ENCODE measurements at regions not wholly inside any gene's neighbourhood (a gene's known extent, or its start where the extent isn't known, plus 50 kb on each side); places are given as distances from the start of the nearest gene placed in this dataset.

DNA sequence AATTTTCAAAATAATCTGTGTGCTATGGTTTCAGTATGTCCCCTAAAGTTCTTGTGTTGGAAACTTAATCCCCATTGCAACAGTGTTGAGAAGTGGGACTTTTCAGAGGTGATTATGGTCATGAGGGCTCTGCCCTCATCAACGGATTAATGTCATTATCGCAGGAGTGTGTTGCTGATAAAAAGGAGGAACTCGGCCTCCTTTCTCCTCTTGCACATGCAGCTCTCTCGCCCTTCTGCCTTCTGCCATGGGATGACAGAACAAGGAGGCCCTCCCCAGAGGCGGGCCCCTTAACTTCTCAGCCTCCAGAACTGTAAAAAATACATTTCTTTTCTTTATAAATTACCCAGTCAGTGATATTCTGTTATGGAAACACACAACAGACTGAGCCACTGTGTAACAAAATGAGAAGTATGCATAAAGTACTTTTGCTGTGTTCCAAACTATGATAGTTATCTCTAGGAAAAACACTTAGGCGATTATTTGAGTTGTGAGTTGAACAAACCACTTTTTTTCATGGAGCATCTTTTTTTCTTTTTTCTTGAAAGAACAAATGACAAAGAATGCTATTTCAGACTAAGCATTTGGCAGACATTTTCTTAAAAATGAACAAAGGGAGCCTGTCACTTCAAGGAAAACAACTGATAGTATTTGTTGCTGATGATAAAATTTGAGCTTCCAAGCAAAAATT is 134.8 kb upstream of the FUT8 start:
- H3K4me3 Mint-ChIP-seq: no peak overlapping the region

DNA sequence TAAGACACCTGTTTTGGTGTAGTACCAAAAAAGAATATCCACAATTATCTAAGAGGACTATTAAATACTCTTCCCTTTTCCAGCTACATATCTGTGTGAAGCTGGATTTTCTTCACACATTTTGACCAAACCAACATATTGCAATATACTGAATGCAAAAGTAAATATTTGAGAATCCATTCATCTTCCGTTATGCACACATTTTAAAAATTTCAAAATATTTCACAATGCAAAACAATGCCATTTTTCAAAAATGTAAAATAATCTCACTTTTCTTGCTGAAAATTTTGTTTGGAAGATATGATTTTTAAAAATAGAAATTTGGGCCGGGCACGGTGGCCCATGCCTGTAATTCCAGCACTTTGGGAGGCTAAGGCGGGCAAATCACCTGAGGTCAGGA is 133.9 kb upstream of the FUT8 start:
- Mint-ChIP-seq H3K4me1 (peaks cover 29% of the 10 kb centered on the region), H3K36me3 (ENCODE audit: low read depth) (peaks cover 5% of the 10 kb centered on the region; the same call in 2 of the 3 replicates), H3K9me3 (peaks cover 10% of the 10 kb centered on the region; the same call in 2 of the 3 replicates), H3K27ac (no peak overlapping the region), H3K27me3 (ENCODE audit: insufficient read depth, low read depth, poor library complexity) (peaks cover 3% of the 10 kb centered on the region), H3K4me3 (no peak overlapping the region)
- ATAC-seq: no peak
- Histone ChIP-seq H2AFZ (no peak overlapping the region), H3K27me3 (ENCODE audit: insufficient read depth) (no peaks in the 10 kb centered on the region), H3K36me3 (ENCODE audit: insufficient read depth) (no peaks in the 10 kb centered on the region), H3K4me2 (no peak overlapping the region), H3K79me2 (replicated peaks; ENCODE audit: insufficient read depth) (no peaks in the 10 kb centered on the region), H3K4me1 (ENCODE audit: insufficient read depth) (peaks cover 16% of the 10 kb centered on the region), H3K9me2 (ENCODE audit: insufficient read depth) (no peaks in the 10 kb centered on the region), H4K20me1 (replicated peaks; ENCODE audit: insufficient read depth) (no peaks in the 10 kb centered on the region), H3K4me3 (no peak overlapping the region), H3F3A (replicated peaks; ENCODE audit: low read depth) (no peaks in the 10 kb centered on the region), H3K27ac (ENCODE audit: low read depth) (no peak overlapping the region)
- no peak for DNase-seq (ENCODE audit: low spot score)
- TF ChIP-seq, protein P1, sequence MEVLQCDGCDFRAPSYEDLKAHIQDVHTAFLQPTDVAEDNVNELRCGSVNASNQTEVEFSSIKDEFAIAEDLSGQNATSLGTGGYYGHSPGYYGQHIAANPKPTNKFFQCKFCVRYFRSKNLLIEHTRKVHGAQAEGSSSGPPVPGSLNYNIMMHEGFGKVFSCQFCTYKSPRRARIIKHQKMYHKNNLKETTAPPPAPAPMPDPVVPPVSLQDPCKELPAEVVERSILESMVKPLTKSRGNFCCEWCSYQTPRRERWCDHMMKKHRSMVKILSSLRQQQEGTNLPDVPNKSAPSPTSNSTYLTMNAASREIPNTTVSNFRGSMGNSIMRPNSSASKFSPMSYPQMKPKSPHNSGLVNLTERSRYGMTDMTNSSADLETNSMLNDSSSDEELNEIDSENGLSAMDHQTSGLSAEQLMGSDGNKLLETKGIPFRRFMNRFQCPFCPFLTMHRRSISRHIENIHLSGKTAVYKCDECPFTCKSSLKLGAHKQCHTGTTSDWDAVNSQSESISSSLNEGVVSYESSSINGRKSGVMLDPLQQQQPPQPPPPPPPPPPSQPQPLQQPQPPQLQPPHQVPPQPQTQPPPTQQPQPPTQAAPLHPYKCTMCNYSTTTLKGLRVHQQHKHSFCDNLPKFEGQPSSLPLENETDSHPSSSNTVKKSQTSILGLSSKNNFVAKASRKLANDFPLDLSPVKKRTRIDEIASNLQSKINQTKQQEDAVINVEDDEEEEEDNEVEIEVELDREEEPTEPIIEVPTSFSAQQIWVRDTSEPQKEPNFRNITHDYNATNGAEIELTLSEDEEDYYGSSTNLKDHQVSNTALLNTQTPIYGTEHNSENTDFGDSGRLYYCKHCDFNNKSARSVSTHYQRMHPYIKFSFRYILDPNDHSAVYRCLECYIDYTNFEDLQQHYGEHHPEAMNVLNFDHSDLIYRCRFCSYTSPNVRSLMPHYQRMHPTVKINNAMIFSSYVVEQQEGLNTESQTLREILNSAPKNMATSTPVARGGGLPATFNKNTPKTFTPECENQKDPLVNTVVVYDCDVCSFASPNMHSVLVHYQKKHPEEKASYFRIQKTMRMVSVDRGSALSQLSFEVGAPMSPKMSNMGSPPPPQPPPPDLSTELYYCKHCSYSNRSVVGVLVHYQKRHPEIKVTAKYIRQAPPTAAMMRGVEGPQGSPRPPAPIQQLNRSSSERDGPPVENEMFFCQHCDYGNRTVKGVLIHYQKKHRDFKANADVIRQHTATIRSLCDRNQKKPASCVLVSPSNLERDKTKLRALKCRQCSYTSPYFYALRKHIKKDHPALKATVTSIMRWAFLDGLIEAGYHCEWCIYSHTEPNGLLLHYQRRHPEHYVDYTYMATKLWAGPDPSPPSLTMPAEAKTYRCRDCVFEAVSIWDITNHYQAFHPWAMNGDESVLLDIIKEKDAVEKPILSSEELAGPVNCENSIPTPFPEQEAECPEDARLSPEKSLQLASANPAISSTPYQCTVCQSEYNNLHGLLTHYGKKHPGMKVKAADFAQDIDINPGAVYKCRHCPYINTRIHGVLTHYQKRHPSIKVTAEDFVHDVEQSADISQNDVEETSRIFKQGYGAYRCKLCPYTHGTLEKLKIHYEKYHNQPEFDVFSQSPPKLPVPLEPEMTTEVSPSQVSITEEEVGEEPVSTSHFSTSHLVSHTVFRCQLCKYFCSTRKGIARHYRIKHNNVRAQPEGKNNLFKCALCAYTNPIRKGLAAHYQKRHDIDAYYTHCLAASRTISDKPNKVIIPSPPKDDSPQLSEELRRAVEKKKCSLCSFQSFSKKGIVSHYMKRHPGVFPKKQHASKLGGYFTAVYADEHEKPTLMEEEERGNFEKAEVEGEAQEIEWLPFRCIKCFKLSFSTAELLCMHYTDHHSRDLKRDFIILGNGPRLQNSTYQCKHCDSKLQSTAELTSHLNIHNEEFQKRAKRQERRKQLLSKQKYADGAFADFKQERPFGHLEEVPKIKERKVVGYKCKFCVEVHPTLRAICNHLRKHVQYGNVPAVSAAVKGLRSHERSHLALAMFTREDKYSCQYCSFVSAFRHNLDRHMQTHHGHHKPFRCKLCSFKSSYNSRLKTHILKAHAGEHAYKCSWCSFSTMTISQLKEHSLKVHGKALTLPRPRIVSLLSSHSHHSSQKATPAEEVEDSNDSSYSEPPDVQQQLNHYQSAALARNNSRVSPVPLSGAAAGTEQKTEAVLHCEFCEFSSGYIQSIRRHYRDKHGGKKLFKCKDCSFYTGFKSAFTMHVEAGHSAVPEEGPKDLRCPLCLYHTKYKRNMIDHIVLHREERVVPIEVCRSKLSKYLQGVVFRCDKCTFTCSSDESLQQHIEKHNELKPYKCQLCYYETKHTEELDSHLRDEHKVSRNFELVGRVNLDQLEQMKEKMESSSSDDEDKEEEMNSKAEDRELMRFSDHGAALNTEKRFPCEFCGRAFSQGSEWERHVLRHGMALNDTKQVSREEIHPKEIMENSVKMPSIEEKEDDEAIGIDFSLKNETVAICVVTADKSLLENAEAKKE (CRISPR knock-in tag; IDR thresholded peaks at IDR 0.05): no peak
- TF ChIP-seq POLR2AphosphoS5 (IDR thresholded peaks at IDR 0.05; ENCODE audit: low read depth): no peak
- TF ChIP-seq, protein P2, sequence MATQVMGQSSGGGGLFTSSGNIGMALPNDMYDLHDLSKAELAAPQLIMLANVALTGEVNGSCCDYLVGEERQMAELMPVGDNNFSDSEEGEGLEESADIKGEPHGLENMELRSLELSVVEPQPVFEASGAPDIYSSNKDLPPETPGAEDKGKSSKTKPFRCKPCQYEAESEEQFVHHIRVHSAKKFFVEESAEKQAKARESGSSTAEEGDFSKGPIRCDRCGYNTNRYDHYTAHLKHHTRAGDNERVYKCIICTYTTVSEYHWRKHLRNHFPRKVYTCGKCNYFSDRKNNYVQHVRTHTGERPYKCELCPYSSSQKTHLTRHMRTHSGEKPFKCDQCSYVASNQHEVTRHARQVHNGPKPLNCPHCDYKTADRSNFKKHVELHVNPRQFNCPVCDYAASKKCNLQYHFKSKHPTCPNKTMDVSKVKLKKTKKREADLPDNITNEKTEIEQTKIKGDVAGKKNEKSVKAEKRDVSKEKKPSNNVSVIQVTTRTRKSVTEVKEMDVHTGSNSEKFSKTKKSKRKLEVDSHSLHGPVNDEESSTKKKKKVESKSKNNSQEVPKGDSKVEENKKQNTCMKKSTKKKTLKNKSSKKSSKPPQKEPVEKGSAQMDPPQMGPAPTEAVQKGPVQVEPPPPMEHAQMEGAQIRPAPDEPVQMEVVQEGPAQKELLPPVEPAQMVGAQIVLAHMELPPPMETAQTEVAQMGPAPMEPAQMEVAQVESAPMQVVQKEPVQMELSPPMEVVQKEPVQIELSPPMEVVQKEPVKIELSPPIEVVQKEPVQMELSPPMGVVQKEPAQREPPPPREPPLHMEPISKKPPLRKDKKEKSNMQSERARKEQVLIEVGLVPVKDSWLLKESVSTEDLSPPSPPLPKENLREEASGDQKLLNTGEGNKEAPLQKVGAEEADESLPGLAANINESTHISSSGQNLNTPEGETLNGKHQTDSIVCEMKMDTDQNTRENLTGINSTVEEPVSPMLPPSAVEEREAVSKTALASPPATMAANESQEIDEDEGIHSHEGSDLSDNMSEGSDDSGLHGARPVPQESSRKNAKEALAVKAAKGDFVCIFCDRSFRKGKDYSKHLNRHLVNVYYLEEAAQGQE (IDR thresholded peaks at IDR 0.05; ENCODE audit: unreplicated experiment): no peak
- TF ChIP-seq, protein P3, sequence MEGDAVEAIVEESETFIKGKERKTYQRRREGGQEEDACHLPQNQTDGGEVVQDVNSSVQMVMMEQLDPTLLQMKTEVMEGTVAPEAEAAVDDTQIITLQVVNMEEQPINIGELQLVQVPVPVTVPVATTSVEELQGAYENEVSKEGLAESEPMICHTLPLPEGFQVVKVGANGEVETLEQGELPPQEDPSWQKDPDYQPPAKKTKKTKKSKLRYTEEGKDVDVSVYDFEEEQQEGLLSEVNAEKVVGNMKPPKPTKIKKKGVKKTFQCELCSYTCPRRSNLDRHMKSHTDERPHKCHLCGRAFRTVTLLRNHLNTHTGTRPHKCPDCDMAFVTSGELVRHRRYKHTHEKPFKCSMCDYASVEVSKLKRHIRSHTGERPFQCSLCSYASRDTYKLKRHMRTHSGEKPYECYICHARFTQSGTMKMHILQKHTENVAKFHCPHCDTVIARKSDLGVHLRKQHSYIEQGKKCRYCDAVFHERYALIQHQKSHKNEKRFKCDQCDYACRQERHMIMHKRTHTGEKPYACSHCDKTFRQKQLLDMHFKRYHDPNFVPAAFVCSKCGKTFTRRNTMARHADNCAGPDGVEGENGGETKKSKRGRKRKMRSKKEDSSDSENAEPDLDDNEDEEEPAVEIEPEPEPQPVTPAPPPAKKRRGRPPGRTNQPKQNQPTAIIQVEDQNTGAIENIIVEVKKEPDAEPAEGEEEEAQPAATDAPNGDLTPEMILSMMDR (conservative IDR thresholded peaks at IDR 0.05; ENCODE audit: low read depth in 2 of 2): no peak
- TF ChIP-seq ZNF114 (CRISPR knock-in tag; IDR thresholded peaks at IDR 0.05): no peak
- no peak for TF ChIP-seq JUNB (IDR thresholded peaks at IDR 0.05; ENCODE audit: unreplicated experiment)
- no peak for TF ChIP-seq ZNF331 (CRISPR knock-in tag; IDR thresholded peaks at IDR 0.05; ENCODE audit: low read depth)
- no peak for TF ChIP-seq CREB1 (CRISPR knock-in tag; IDR thresholded peaks at IDR 0.05; ENCODE audit: low read depth)
- TF ChIP-seq STAT1 (IDR thresholded peaks at IDR 0.05; ENCODE audit: unreplicated experiment): no peak
- TF ChIP-seq NANOG (IDR thresholded peaks at IDR 0.05; ENCODE audit: borderline replicate concordance): no peak

More for the DNA sequence above, 134.8 kb upstream of the FUT8 start:
- no peak for ATAC-seq
- Histone ChIP-seq H3K79me2 (replicated peaks; ENCODE audit: insufficient read depth) (no peaks in the 10 kb centered on the region), H3K9me2 (ENCODE audit: insufficient read depth) (no peaks in the 10 kb centered on the region), H4K20me1 (replicated peaks; ENCODE audit: insufficient read depth) (no peaks in the 10 kb centered on the region), H3F3A (replicated peaks; ENCODE audit: low read depth) (no peaks in the 10 kb centered on the region), H3K27ac (ENCODE audit: low read depth) (no peak overlapping the region), H3K36me3 (ENCODE audit: insufficient read depth) (no peaks in the 10 kb centered on the region), H3K4me3 (no peak overlapping the region), H3K4me1 (ENCODE audit: insufficient read depth) (peaks cover 16% of the 10 kb centered on the region), H3K4me2 (no peak overlapping the region), H2AFZ (no peak overlapping the region), H3K27me3 (ENCODE audit: insufficient read depth) (no peaks in the 10 kb centered on the region)
- peaks cover 20% of the 10 kb centered on the region for H3K4me1 Mint-ChIP-seq
- no peak for TF ChIP-seq CREB1 (CRISPR knock-in tag; IDR thresholded peaks at IDR 0.05; ENCODE audit: low read depth)
- no peak overlapping the region for H3K27ac Mint-ChIP-seq
- H3K27me3 Mint-ChIP-seq (ENCODE audit: insufficient read depth, low read depth, poor library complexity): peaks cover 3% of the 10 kb centered on the region
- peaks cover 5% of the 10 kb centered on the region; the same call in 2 of the 3 replicates for H3K36me3 Mint-ChIP-seq (ENCODE audit: low read depth)
- no peak for DNase-seq (ENCODE audit: low spot score)
- H3K9me3 Mint-ChIP-seq: peaks cover 10% of the 10 kb centered on the region; the same call in 2 of the 3 replicates

Data from GM23338 (cell line).